OCI-LY1 (cell line): ENCODE measurements at regions not wholly inside any gene's neighbourhood (a gene's known extent, or its start where the extent isn't known, plus 50 kb on each side); places are given as distances from the start of the nearest gene placed in this dataset.

Source experiments
- H2AFZ ChIP-seq: fragments of 200-600 bp; sonication (generic), shearing (Covaris generic); 2 replicates; pipeline ENCODE4 v1.6.0; 2014; ENCODE audit warnings: antibody characterized with exemption, mild to moderate bottlenecking, low read length
- H3F3A ChIP-seq: fragments of 200-600 bp; sonication (generic), shearing (Covaris generic); 2 replicates; pipeline ENCODE4 v1.6.0; 2014; ENCODE audit warnings: mild to moderate bottlenecking, antibody characterized with exemption, low read length, moderate library complexity; ENCODE audit not compliant: insufficient read depth
- H3K27ac ChIP-seq: fragments of 200-600 bp; sonication (generic); 2 replicates; pipeline ENCODE4 v1.5.1; 2014; ENCODE audit warnings: low read length, mixed run types, mild to moderate bottlenecking, low read depth; ENCODE audit not compliant: poor library complexity, severe bottlenecking
- H3K27me3 ChIP-seq: fragments of 200-600 bp; sonication (generic); 2 replicates; pipeline ENCODE4 v1.6.0; 2014; ENCODE audit warnings: antibody characterized with exemption, mild to moderate bottlenecking, low read length, moderate library complexity; ENCODE audit not compliant: insufficient read depth
- H3K36me3 ChIP-seq: fragments of 200-600 bp; sonication (generic); 2 replicates; pipeline ENCODE4 v1.6.1; 2014; ENCODE audit warnings: mild to moderate bottlenecking, antibody characterized with exemption, low read length, moderate library complexity, mixed read lengths; ENCODE audit not compliant: insufficient read depth
- H3K4me1 ChIP-seq: fragments of 200-600 bp; sonication (generic); 2 replicates; pipeline ENCODE4 v1.5.1; 2014; ENCODE audit warnings: mild to moderate bottlenecking, low read length, moderate library complexity; ENCODE audit not compliant: insufficient read depth, severe bottlenecking
- H3K4me2 ChIP-seq: fragments of 200-600 bp; sonication (generic), shearing (Covaris generic); 2 replicates; pipeline ENCODE4 v1.6.1; 2014; ENCODE audit warnings: low read length
- H3K4me3 ChIP-seq: fragments of 200-600 bp; sonication (generic); 2 replicates; pipeline ENCODE4 v1.5.1; 2014; ENCODE audit warnings: low read length, low read depth, mild to moderate bottlenecking, mixed read lengths; ENCODE audit not compliant: poor library complexity, severe bottlenecking
- H3K79me2 ChIP-seq: fragments of 200-600 bp; shearing (Covaris generic); 2 replicates; pipeline ENCODE4 v1.6.1; 2016; ENCODE audit warnings: mixed run types, low read length, mixed read lengths; ENCODE audit not compliant: insufficient read depth
- H3K9ac ChIP-seq: fragments of 200-600 bp; sonication (generic), shearing (Covaris generic); 2 replicates; pipeline ENCODE4 v1.6.1; 2014; ENCODE audit warnings: mild to moderate bottlenecking, low read length, mixed read lengths
- H3K9me2 ChIP-seq: fragments of 200-600 bp; sonication (generic), shearing (Covaris generic); 2 replicates; pipeline ENCODE4 v1.6.1; 2014; ENCODE audit warnings: low read depth, mild to moderate bottlenecking, low read length, mixed read lengths
- H3K9me3 ChIP-seq: fragments of 200-600 bp; shearing (Covaris generic); 2 replicates; pipeline ENCODE4 v1.6.1; 2014; ENCODE audit warnings: low read length, mixed read lengths
- H4K20me1 ChIP-seq: fragments of 200-600 bp; sonication (generic), shearing (Covaris generic); 2 replicates; pipeline ENCODE4 v1.6.0; 2016; ENCODE audit warnings: mild to moderate bottlenecking, low read length; ENCODE audit not compliant: insufficient read depth
- EZH2 ChIP-seq: fragments of 200-600 bp; sonication (generic), shearing (Covaris generic); IDR thresholded peaks from 2 replicates; pipeline ENCODE4 v1.8.0; 2017; ENCODE audit warnings: borderline replicate concordance, mixed run types, mild to moderate bottlenecking, antibody characterized with exemption, low read length, moderate library complexity, mixed read lengths
- TF ChIP-seq, protein P1 (sequence below): fragments of 200-600 bp; sonication (generic), shearing (Covaris generic); IDR thresholded peaks from 2 replicates; pipeline ENCODE4 v1.5.1; 2017; ENCODE audit warnings: mild to moderate bottlenecking, antibody characterized with exemption, low read length, moderate library complexity, mixed read lengths

DNA sequence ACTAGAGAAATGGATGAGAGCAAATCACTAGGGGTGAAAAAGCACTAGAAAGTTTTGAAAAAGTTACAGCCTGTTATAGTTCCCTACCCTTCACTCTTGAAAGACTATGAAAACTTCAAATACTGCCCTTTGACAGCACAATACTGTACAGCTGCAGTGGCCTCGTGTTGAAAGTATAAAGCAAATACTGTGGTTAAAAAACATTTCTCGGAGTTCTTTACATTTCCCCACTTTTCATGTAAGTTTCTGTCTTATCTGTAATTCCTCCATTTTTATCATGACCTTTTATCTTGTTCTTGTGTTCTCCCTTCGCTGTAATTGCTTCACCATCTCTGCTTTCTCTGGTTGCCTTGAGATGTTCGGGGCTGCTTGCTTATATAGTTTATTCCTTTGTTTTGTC is 423.8 kb upstream of the CFAP20DC start:
- TF ChIP-seq, protein P1, sequence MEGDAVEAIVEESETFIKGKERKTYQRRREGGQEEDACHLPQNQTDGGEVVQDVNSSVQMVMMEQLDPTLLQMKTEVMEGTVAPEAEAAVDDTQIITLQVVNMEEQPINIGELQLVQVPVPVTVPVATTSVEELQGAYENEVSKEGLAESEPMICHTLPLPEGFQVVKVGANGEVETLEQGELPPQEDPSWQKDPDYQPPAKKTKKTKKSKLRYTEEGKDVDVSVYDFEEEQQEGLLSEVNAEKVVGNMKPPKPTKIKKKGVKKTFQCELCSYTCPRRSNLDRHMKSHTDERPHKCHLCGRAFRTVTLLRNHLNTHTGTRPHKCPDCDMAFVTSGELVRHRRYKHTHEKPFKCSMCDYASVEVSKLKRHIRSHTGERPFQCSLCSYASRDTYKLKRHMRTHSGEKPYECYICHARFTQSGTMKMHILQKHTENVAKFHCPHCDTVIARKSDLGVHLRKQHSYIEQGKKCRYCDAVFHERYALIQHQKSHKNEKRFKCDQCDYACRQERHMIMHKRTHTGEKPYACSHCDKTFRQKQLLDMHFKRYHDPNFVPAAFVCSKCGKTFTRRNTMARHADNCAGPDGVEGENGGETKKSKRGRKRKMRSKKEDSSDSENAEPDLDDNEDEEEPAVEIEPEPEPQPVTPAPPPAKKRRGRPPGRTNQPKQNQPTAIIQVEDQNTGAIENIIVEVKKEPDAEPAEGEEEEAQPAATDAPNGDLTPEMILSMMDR: no peak
- no peak for TF ChIP-seq EZH2
- Histone ChIP-seq H3K9me2 (no peaks in the 10 kb centered on the region), H3K79me2 (no peaks in the 10 kb centered on the region), H3K36me3 (no peaks in the 10 kb centered on the region), H3K27ac (no peak overlapping the region), H4K20me1 (no peaks in the 10 kb centered on the region), H3K27me3 (no peaks in the 10 kb centered on the region), H3K4me2 (no peak overlapping the region), H3K9me3 (no peaks in the 10 kb centered on the region), H2AFZ (no peak overlapping the region), H3K4me3 (no peak overlapping the region), H3F3A (no peaks in the 10 kb centered on the region), H3K4me1 (no peaks in the 10 kb centered on the region), H3K9ac (no peak overlapping the region)

DNA sequence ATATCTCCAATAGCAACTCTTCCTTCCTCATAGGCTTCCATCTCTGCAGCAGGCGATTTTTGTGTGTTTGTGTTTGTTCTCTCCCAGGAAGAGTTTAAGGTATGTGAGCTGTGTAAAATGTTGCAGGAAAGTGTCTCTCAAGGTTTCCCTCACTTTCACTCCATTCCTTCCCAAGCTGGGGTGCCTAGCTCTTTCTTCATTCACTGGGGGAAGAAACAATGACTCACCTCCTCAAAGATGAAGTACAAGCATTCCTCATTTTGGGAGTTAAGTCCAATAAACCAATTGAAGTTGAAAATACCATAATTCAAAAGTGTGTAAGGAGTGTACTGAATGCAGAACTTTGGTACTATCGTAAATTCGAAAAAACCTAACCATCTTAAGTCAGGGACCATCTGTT is 422.7 kb upstream of the CFAP20DC start:
- Histone ChIP-seq H3K4me1 (no peaks in the 10 kb centered on the region), H3K9me3 (no peaks in the 10 kb centered on the region), H3K4me2 (no peak overlapping the region), H3K4me3 (no peak overlapping the region), H3K9ac (no peak overlapping the region), H2AFZ (no peak overlapping the region), H3K27me3 (no peaks in the 10 kb centered on the region), H3K79me2 (no peaks in the 10 kb centered on the region), H4K20me1 (no peaks in the 10 kb centered on the region), H3F3A (no peaks in the 10 kb centered on the region), H3K36me3 (no peaks in the 10 kb centered on the region), H3K9me2 (no peaks in the 10 kb centered on the region), H3K27ac (no peak overlapping the region)
- TF ChIP-seq EZH2: no peak
- TF ChIP-seq, protein P1: no peak

DNA sequence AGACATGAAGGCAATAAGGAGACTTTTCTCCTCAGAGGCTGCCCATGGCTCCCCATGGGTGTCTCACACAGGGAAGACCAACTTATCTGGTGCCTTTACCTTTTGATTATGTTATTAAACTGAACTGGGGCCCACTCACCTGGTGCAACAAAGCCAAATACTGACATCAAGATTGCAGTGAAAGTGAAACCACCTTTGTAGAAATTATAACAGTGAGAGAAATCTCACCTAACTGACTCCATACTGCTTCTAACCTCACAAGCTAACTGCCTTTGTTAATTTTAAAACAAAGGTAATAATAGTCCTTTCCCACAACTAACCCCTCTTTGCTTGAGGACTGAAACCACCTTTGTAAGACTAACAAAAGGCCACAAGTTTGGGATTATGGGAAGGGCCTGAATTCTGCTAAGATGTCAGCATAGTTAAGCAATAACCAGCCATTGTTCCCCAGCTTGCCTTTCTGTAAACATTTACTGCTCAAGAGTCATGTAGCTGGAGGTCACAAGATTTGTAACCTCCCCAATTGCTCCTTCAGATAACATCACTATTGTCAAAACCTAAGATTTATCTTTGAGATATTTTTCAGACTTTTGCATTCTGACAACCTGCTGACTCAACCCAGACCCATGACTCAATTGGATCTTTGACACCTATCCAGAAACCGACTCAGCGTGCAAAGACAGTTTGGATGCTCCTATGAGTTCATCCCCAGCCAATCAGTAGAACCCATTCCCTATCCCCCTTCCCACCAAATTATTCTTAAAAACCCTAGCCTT is 420.3 kb upstream of the CFAP20DC start:
- H3K36me3 ChIP-seq: no peaks in the 10 kb centered on the region
- H3K4me3 ChIP-seq: no peak overlapping the region
- no peaks in the 10 kb centered on the region for H3K79me2 ChIP-seq
- no peak overlapping the region for H2AFZ ChIP-seq
- no peaks in the 10 kb centered on the region for H3K4me1 ChIP-seq
- no peak overlapping the region for H3K27ac ChIP-seq
- TF ChIP-seq EZH2: no peak
- TF ChIP-seq, protein P1: no peak
- H3K9ac ChIP-seq: no peak overlapping the region
- no peaks in the 10 kb centered on the region for H3F3A ChIP-seq
- no peak overlapping the region for H3K4me2 ChIP-seq
- H3K27me3 ChIP-seq: no peaks in the 10 kb centered on the region
- H3K9me2 ChIP-seq: no peaks in the 10 kb centered on the region
- H3K9me3 ChIP-seq: no peaks in the 10 kb centered on the region
- no peaks in the 10 kb centered on the region for H4K20me1 ChIP-seq
